Right lobe of liver (tissue), 4 donors: ENCODE measurements at regions not wholly inside any gene's neighbourhood (a gene's known extent, or its start where the extent isn't known, plus 50 kb on each side); places are given as distances from the start of the nearest gene placed in this dataset.

Experiments used
- POLR2A ChIP-seq: fragments of 450-650 bp; IDR thresholded peaks from one replicate; pipeline ENCODE4 v1.6.1; 2017; ENCODE audit warnings: antibody characterized with exemption, mild to moderate bottlenecking
- TF ChIP-seq, protein P1 (sequence below), 4 donors: fragments of 200-600 bp in 3 of 4; fragments of 450-650 bp in 1 of 4; IDR thresholded peaks; one replicate each; pipeline versions ENCODE4 v1.5.1 to v1.8.0; 2016 to 2022; ENCODE audit warnings: antibody characterized with exemption in 4 of 4, mild to moderate bottlenecking in 2 of 4
- donor health status: DM: no; HTN: no; CAD: no.
- donor health status: DM: no; HTN: no; CAD: no.
- donor health status: DM: no; HTN: yes; CAD: no.

DNA sequence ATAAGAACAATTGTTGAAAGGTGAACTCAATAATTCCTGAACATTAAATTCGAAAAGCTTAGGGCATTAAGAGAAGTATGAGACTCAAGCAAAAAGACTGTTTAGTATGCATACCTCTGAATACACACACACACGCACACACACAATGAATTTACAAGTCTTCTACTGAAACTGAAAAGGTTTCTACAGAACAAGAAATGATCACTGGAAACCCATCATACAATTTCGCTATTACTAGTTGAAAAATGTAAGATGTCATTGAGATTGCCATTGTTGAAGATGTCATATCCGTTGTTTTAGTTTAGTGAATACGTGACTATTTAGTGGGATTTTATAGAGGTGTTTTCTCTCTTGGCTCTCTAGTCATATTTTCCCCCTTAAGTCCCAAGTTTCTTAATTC is 106.8 kb downstream of the FOXB1 start:
- TF ChIP-seq, protein P1, sequence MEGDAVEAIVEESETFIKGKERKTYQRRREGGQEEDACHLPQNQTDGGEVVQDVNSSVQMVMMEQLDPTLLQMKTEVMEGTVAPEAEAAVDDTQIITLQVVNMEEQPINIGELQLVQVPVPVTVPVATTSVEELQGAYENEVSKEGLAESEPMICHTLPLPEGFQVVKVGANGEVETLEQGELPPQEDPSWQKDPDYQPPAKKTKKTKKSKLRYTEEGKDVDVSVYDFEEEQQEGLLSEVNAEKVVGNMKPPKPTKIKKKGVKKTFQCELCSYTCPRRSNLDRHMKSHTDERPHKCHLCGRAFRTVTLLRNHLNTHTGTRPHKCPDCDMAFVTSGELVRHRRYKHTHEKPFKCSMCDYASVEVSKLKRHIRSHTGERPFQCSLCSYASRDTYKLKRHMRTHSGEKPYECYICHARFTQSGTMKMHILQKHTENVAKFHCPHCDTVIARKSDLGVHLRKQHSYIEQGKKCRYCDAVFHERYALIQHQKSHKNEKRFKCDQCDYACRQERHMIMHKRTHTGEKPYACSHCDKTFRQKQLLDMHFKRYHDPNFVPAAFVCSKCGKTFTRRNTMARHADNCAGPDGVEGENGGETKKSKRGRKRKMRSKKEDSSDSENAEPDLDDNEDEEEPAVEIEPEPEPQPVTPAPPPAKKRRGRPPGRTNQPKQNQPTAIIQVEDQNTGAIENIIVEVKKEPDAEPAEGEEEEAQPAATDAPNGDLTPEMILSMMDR (IDR thresholded peaks at IDR 0.05): no peak
- TF ChIP-seq POLR2A: no peak
